HCT116 (cell line): ENCODE measurements at regions not wholly inside any gene's neighbourhood (a gene's known extent, or its start where the extent isn't known, plus 50 kb on each side); places are given as distances from the start of the nearest gene placed in this dataset.

Source experiments
- ATAC-seq: fragments of 200-7000 bp; cut with Tn5 transposase; 2 replicates; pipeline ENCODE4 v1.9.1; 2020; ENCODE audit warnings: mild to moderate bottlenecking, moderate library complexity
- BruUV-seq: library from RNA; stranded (reverse); fragments of 400-500 nt; replicated peaks from 2 replicates; lab custom pipeline; 2021; lab: Mats Ljungman, UMichigan
- CTCF ChIA-PET: fragments of 300-600 bp; sonication (Branson Sonifier 250); formaldehyde crosslinking; loops from one replicate; lab custom pipeline; 2021; ENCODE audit warnings: antibody characterized with exemption; lab: Charles Lee
- POLR2A ChIA-PET: fragments of 300-600, 350-600 bp; sonication (Branson Sonifier 250); formaldehyde crosslinking; loops from one replicate; lab custom pipeline; 2021; ENCODE audit warnings: antibody characterized with exemption; lab: Charles Lee
- RAD21 ChIA-PET, 2 experiments: fragments of 300-600 bp; sonication (Branson Sonifier 250); formaldehyde crosslinking; loops; one replicate each; lab custom pipeline; 2023; ENCODE audit warnings: low total read pairs in 2 of 2; ENCODE audit not compliant: uncharacterized antibody in 2 of 2, unreplicated experiment in 2 of 2, low non-redundant PET in 1 of 2; lab: Charles Lee
- DNase-seq: peaks from one replicate; pipeline ENCODE4 v3.0.0-alpha.2; 2010; ENCODE audit warnings: low read depth, low spot score
- H2AFZ ChIP-seq: fragments of 200-600 bp; shearing (Covaris generic), sonication (generic); 2 replicates; pipeline ENCODE4 v1.6.1; 2017; ENCODE audit warnings: low read depth, mixed run types, mixed read lengths, antibody characterized with exemption, low read length; ENCODE audit not compliant: poor library complexity, severe bottlenecking
- H3K27ac ChIP-seq: 2 replicates; pipeline ENCODE4 v1.5.1; 2012; ENCODE audit warnings: low read depth, low read length
- H3K27me3 ChIP-seq: fragments of 200-600 bp; sonication (generic); 2 replicates; pipeline ENCODE4 v1.6.1; 2016; ENCODE audit warnings: mixed run types, low read length, mixed read lengths; ENCODE audit not compliant: insufficient read depth
- H3K36me3 ChIP-seq, 2 experiments: fragments of 200-500 bp in 1 of 2; fragments of 200-600 bp in 1 of 2; sonication (Bioruptor generic) in 1 of 2; sonication (generic) in 1 of 2; 2 replicates each; pipeline versions ENCODE4 v1.5.1 to v1.6.1; 2014 to 2016; ENCODE audit warnings: low read length in 2 of 2, inconsistent platforms in 1 of 2, mixed read lengths in 1 of 2, mixed run types in 1 of 2; ENCODE audit not compliant: insufficient read depth in 2 of 2, control insufficient read depth in 1 of 2
- H3K4me1 ChIP-seq, 2 experiments: fragments of 200-600 bp in 1 of 2; sonication (generic) in 1 of 2; 2 replicates each; pipeline versions ENCODE4 v1.5.1 to v1.6.1; 2012 to 2017; ENCODE audit warnings: low read length in 2 of 2, inconsistent platforms in 1 of 2, mild to moderate bottlenecking in 1 of 2, mixed read lengths in 1 of 2, mixed run types in 1 of 2, moderate library complexity in 1 of 2; ENCODE audit not compliant: insufficient read depth in 2 of 2, control insufficient read depth in 1 of 2
- H3K4me2 ChIP-seq: fragments of 200-600 bp; sonication (generic); 2 replicates; pipeline ENCODE4 v1.6.1; 2017; ENCODE audit warnings: mixed run types, low read length, mixed read lengths
- H3K4me3 ChIP-seq, 2 experiments: fragments of 200-600 bp in 1 of 2; sonication (generic) in 1 of 2; replicated peaks in 1 of 2; 2 replicates each; pipeline ENCODE4 v1.5.1; 2011 to 2016; ENCODE audit warnings: low read length in 2 of 2, control low read depth in 1 of 2, low read depth in 1 of 2, mild to moderate bottlenecking in 1 of 2, mixed read lengths in 1 of 2, mixed run types in 1 of 2
- H3K79me2 ChIP-seq: fragments of 200-600 bp; sonication (generic); 2 replicates; pipeline ENCODE4 v1.6.1; 2017; ENCODE audit warnings: mild to moderate bottlenecking, mixed run types, low read length, moderate library complexity, mixed read lengths; ENCODE audit not compliant: insufficient read depth
- H3K9ac ChIP-seq: fragments of 200-600 bp; sonication (generic); 2 replicates; pipeline ENCODE4 v1.6.1; 2016; ENCODE audit warnings: low read length, mixed read lengths
- H3K9me2 ChIP-seq: fragments of 200-600 bp; sonication (generic), shearing (Covaris generic); 2 replicates; pipeline ENCODE4 v1.6.1; 2017; ENCODE audit warnings: mixed run types, mild to moderate bottlenecking, moderate library complexity; ENCODE audit not compliant: insufficient read depth
- H3K9me3 ChIP-seq, 2 experiments: fragments of 200-500 bp in 1 of 2; fragments of 200-600 bp in 1 of 2; sonication (Bioruptor generic) in 1 of 2; sonication (generic) in 1 of 2; 2 replicates each; pipeline ENCODE4 v1.6.1; 2014 to 2017; ENCODE audit warnings: low read length in 2 of 2, mixed read lengths in 2 of 2, inconsistent platforms in 1 of 2, low read depth in 1 of 2, mild to moderate bottlenecking in 1 of 2, mixed run types in 1 of 2, moderate library complexity in 1 of 2; ENCODE audit not compliant: control insufficient read depth in 1 of 2, insufficient read depth in 1 of 2
- H4K20me1 ChIP-seq: fragments of 200-600 bp; sonication (generic), shearing (Covaris generic); 2 replicates; pipeline ENCODE4 v1.6.1; 2017; ENCODE audit warnings: mixed run types, mild to moderate bottlenecking, moderate library complexity; ENCODE audit not compliant: insufficient read depth
- ATF3 ChIP-seq: IDR thresholded peaks from 2 replicates; pipeline ENCODE4 v1.6.1; 2012
- CBX3 ChIP-seq: IDR thresholded peaks from 2 replicates; pipeline ENCODE4 v1.6.1; 2012; ENCODE audit warnings: low read depth
- CEBPB ChIP-seq: IDR thresholded peaks from 2 replicates; pipeline ENCODE4 v1.6.1; 2012; ENCODE audit warnings: low read depth
- CTCF ChIP-seq, 3 experiments: fragments of 200-600 bp in 1 of 3; sonication (generic) in 1 of 3; IDR thresholded peaks in 2 of 3; conservative IDR thresholded peaks in 1 of 3; 2 replicates each; pipeline ENCODE4 v1.5.1; 2012 to 2017; ENCODE audit warnings: low read depth in 2 of 3, low read length in 2 of 3, antibody characterized with exemption in 1 of 3, borderline replicate concordance in 1 of 3, control low read depth in 1 of 3, mild to moderate bottlenecking in 1 of 3, mixed read lengths in 1 of 3, mixed run types in 1 of 3, moderate library complexity in 1 of 3; ENCODE audit not compliant: insufficient read depth in 1 of 3
- EGR1 ChIP-seq: IDR thresholded peaks from 2 replicates; pipeline ENCODE4 v1.6.1; 2012; ENCODE audit warnings: low read depth
- ELF1 ChIP-seq: IDR thresholded peaks from 2 replicates; pipeline ENCODE4 v1.6.1; 2012; ENCODE audit warnings: low read depth, borderline replicate concordance
- EZH2 ChIP-seq: fragments of 200-600 bp; sonication (generic); IDR thresholded peaks from 2 replicates; pipeline ENCODE4 v1.6.1; 2017; ENCODE audit warnings: antibody characterized with exemption, mixed run types
- FOSL1 ChIP-seq: IDR thresholded peaks from 2 replicates; pipeline ENCODE4 v1.6.1; 2012; ENCODE audit warnings: low read depth
- JUND ChIP-seq: IDR thresholded peaks from 2 replicates; pipeline ENCODE4 v1.6.1; 2012
- MAX ChIP-seq: IDR thresholded peaks from 2 replicates; pipeline ENCODE4 v1.6.1; 2012
- POLR2AphosphoS5 ChIP-seq: IDR thresholded peaks from 2 replicates; pipeline ENCODE4 v1.6.1; 2011; ENCODE audit warnings: mild to moderate bottlenecking, low read depth, low read length, moderate library complexity
- RAD21 ChIP-seq: IDR thresholded peaks from 2 replicates; pipeline ENCODE4 v1.6.1; 2012; ENCODE audit warnings: low read depth, mild to moderate bottlenecking
- REST ChIP-seq: IDR thresholded peaks from 2 replicates; pipeline ENCODE4 v1.6.1; 2012; ENCODE audit warnings: low read depth
- SIN3A ChIP-seq: IDR thresholded peaks from 2 replicates; pipeline ENCODE4 v1.6.1; 2012; ENCODE audit warnings: low read depth
- SP1 ChIP-seq: IDR thresholded peaks from 2 replicates; pipeline ENCODE4 v1.6.1; 2012; ENCODE audit warnings: low read depth
- SRF ChIP-seq: IDR thresholded peaks from 2 replicates; pipeline ENCODE4 v1.6.1; 2012; ENCODE audit warnings: low read depth
- YY1 ChIP-seq: IDR thresholded peaks from 2 replicates; pipeline ENCODE4 v1.6.1; 2011; ENCODE audit warnings: low read length, low read depth, moderate library complexity, mild to moderate bottlenecking; ENCODE audit not compliant: insufficient replicate concordance; ENCODE audit errors: extremely low read depth
- ZBTB33 ChIP-seq: IDR thresholded peaks from 2 replicates; pipeline ENCODE4 v1.6.1; 2011; ENCODE audit warnings: mild to moderate bottlenecking, low read length, moderate library complexity; ENCODE audit not compliant: insufficient replicate concordance; ENCODE audit errors: extremely low read depth
- ZFX ChIP-seq: fragments of 450-650 bp; IDR thresholded peaks from 2 replicates; pipeline ENCODE4 v1.6.1; 2017
- ZNF274 ChIP-seq: fragments of 200-500 bp; sonication (Bioruptor generic); IDR thresholded peaks from 2 replicates; pipeline ENCODE4 v1.6.1; 2014; ENCODE audit warnings: mild to moderate bottlenecking, low read depth, low read length, inconsistent platforms
- intact Hi-C: fragments of 100-400 bp; cut with micrococcal nuclease; formaldehyde crosslinking; loops from 2 replicates; pipeline ENCODE4 v1.10.0; 2022

GRCh38 chr20:39808613-39809012 is 846.5 kb downstream of the DHX35 start:
- no peak overlapping the region for H3K9ac ChIP-seq
- RAD21 ChIA-PET: no interaction called here
- peaks cover 4 to 11% of the 10 kb centered on the region in 2 experiments; a peak in 2 of 4 replicates for H3K9me3 ChIP-seq
- H3K27ac ChIP-seq: no peak overlapping the region
- CTCF ChIA-PET: no interaction called here
- H3K36me3 ChIP-seq: no peaks in the 10 kb centered on the region
- H3K9me2 ChIP-seq: no peaks in the 10 kb centered on the region
- DNase-seq: no peak
- no peak overlapping the region for H3K4me3 ChIP-seq
- no peak for ATAC-seq
- no TSS peak for BruUV-seq
- H3K79me2 ChIP-seq: no peaks in the 10 kb centered on the region
- TF ChIP-seq SIN3A (no peak), JUND (no peak), MAX (no peak), RAD21 (no peak), FOSL1 (no peak), ZNF274 (no peak), ZBTB33 (no peak), EGR1 (no peak), CTCF (IDR thresholded peaks at IDR 0.05 in 2 of 3, conservative IDR thresholded peaks at IDR 0.05 in 1 of 3; ENCODE audit: borderline replicate concordance in 1 of 3, insufficient read depth in 1 of 3, low read depth in 2 of 3, low read length in 2 of 3) (no peak), ATF3 (no peak), CEBPB (no peak), SRF (no peak), SP1 (no peak), CBX3 (no peak), ZFX (no peak), POLR2AphosphoS5 (no peak), YY1 (no peak), REST (no peak), EZH2 (no peak), ELF1 (no peak)
- TF ChIP-seq, all 23 proteins: peak for 0
- Histone ChIP-seq H3K4me2 (no peak overlapping the region), H4K20me1 (no peaks in the 10 kb centered on the region), H3K4me1 (no peaks in the 10 kb centered on the region), H3K27me3 (no peaks in the 10 kb centered on the region), H2AFZ (no peak overlapping the region)
- intact Hi-C loops: no loop called here
- POLR2A ChIA-PET: no interaction called here
